ENCODE measurements at regions not wholly inside any gene's neighbourhood (a gene's known extent, or its start where the extent isn't known, plus 50 kb on each side); places are given as distances from the start of the nearest gene placed in this dataset.

GRCh38 chr7:88599528-88599927 lies 160.0 kb upstream of the ZNF804B start:
- DNase-seq, result no peak

GRCh38 chr7:88597941-88598425 lies 161.5 kb upstream of the ZNF804B start:
- no peak overlapping the region for H3K4me3 ChIP-seq
- H3K36me3 ChIP-seq, result no peaks in the 10 kb centered on the region
- WGBS, 3 donors, result 55 to 71% (median 60%) methylated on average over 2 of the region's 2 CpGs
- H3K27me3 ChIP-seq, result no peaks in the 10 kb centered on the region
- H3K9me3 ChIP-seq, result no peaks in the 10 kb centered on the region
- no peak for DNase-seq
- no peak for TF ChIP-seq CTCF (IDR thresholded peaks at IDR 0.05)
- TF ChIP-seq POLR2A (IDR thresholded peaks at IDR 0.05), result no peak
- TF ChIP-seq EP300 (IDR thresholded peaks at IDR 0.05), result no peak
- H3K4me1 ChIP-seq (ENCODE audit: insufficient read depth), result no peaks in the 10 kb centered on the region
- intact Hi-C loops (cut with DNase I), result no loop called here
- no peak overlapping the region for H3K27ac ChIP-seq

More at GRCh38 chr7:88599528-88599927, 160.0 kb upstream of the ZNF804B start:
- H3K9me3 ChIP-seq, result no peaks in the 10 kb centered on the region
- H3K4me3 ChIP-seq, result no peak overlapping the region
- no peak overlapping the region for H3K27ac ChIP-seq
- TF ChIP-seq POLR2A (IDR thresholded peaks at IDR 0.05) (no peak), EP300 (IDR thresholded peaks at IDR 0.05) (no peak), CTCF (IDR thresholded peaks at IDR 0.05) (no peak)
- 47 to 52% (median 50%) methylated on average over 3 of the region's 3 CpGs for WGBS, 3 donors
- intact Hi-C loops (cut with DNase I), result no loop called here
- H3K27me3 ChIP-seq, result no peaks in the 10 kb centered on the region
- no peaks in the 10 kb centered on the region for H3K4me1 ChIP-seq (ENCODE audit: insufficient read depth)
- no peaks in the 10 kb centered on the region for H3K36me3 ChIP-seq

- Histone ChIP-seq H3K36me3 (peaks cover 2% of the 10 kb centered on the region), H3K4me1 (ENCODE audit: insufficient read depth) (no peaks in the 10 kb centered on the region), H3K4me3 (no peak overlapping the region), H3K9me3 (no peaks in the 10 kb centered on the region), H3K27me3 (no peaks in the 10 kb centered on the region), H3K27ac (no peak overlapping the region)
- 69 to 76% (median 70%) methylated on average over 2 of the region's 2 CpGs for WGBS, 3 donors
- no peak for TF ChIP-seq CTCF (IDR thresholded peaks at IDR 0.05)
- TF ChIP-seq EP300 (IDR thresholded peaks at IDR 0.05), result no peak
- no peak for TF ChIP-seq POLR2A (IDR thresholded peaks at IDR 0.05)
- no peak for DNase-seq
- intact Hi-C loops (cut with DNase I), result no loop called here
Measured at GRCh38 chr7:88590963-88591362, 168.5 kb upstream of the ZNF804B start.

GRCh38 chr7:88589927-88590326 lies 169.6 kb upstream of the ZNF804B start:
- 61 to 73% (median 72%) methylated on average over 1 of the region's 1 CpG for WGBS, 3 donors
- Histone ChIP-seq H3K4me1 (ENCODE audit: insufficient read depth) (no peaks in the 10 kb centered on the region), H3K36me3 (peaks cover 2% of the 10 kb centered on the region), H3K27me3 (no peaks in the 10 kb centered on the region), H3K9me3 (no peaks in the 10 kb centered on the region), H3K27ac (no peak overlapping the region), H3K4me3 (no peak overlapping the region)
- TF ChIP-seq POLR2A (IDR thresholded peaks at IDR 0.05) (no peak), CTCF (IDR thresholded peaks at IDR 0.05) (no peak), EP300 (IDR thresholded peaks at IDR 0.05) (no peak)
- intact Hi-C loops (cut with DNase I), result no loop called here
- no peak for DNase-seq

Data from ovary (tissue), 7 donors.